ENCODE measurements at regions not wholly inside any gene's neighbourhood (a gene's known extent, or its start where the extent isn't known, plus 50 kb on each side); places are given as distances from the start of the nearest gene placed in this dataset.

DNA sequence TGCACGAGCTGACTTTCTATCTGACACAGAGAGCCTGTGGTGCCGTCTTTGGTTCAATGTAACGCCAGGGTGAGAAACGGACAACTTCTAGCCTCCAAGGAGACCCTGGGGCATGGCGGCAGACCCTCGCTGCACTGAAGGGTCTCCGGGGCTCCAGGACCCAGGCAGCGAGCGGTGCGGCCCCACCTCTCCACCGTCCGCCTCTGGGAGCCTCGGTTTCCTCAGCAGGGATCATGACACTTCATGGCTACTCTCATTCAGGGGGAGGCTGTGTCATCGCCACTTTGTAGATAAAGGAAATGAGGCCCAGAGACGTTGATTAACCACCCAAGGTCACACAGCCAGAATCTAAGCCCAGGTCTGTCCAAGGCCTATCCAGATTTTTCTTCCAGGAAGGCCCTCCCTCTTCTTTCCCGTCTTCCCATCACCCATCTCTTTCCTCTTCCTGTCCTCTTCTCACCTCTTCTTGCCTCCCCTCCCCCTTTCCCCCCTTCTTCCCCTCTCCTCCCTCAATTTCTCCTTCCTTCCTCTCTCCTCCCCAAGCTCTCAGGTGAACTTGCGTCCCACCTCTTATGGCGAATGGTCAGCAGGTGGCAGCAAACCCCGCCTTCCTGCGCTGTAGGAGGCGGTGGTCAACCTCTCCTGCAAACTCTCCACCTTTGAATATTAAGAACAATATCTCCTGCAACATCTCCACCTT, 69.3 kb upstream of the HMX1 start:
- TF ChIP-seq, protein P1, sequence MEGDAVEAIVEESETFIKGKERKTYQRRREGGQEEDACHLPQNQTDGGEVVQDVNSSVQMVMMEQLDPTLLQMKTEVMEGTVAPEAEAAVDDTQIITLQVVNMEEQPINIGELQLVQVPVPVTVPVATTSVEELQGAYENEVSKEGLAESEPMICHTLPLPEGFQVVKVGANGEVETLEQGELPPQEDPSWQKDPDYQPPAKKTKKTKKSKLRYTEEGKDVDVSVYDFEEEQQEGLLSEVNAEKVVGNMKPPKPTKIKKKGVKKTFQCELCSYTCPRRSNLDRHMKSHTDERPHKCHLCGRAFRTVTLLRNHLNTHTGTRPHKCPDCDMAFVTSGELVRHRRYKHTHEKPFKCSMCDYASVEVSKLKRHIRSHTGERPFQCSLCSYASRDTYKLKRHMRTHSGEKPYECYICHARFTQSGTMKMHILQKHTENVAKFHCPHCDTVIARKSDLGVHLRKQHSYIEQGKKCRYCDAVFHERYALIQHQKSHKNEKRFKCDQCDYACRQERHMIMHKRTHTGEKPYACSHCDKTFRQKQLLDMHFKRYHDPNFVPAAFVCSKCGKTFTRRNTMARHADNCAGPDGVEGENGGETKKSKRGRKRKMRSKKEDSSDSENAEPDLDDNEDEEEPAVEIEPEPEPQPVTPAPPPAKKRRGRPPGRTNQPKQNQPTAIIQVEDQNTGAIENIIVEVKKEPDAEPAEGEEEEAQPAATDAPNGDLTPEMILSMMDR (IDR thresholded peaks at IDR 0.05; ENCODE audit: insufficient read depth, low read length) = no peak
- TF ChIP-seq POLR2AphosphoS5 (IDR thresholded peaks at IDR 0.05; ENCODE audit: low read depth) (no peak), GABPA (IDR thresholded peaks at IDR 0.05; ENCODE audit: low read depth) (no peak)

Measured in HL-60 (cell line).